ENCODE measurements at regions not wholly inside any gene's neighbourhood (a gene's known extent, or its start where the extent isn't known, plus 50 kb on each side); places are given as distances from the start of the nearest gene placed in this dataset.

- no peak for DNase-seq (ENCODE audit: low spot score)
- in situ Hi-C loops (cut with HindIII; ENCODE audit: low sequenced_read_pairs) = no loop called here
Observed at GRCh38 chr2:2805263-2805662, 474.2 kb upstream of the MYT1L start.

- no peak for DNase-seq (ENCODE audit: low spot score)
- in situ Hi-C loops (cut with HindIII; ENCODE audit: low sequenced_read_pairs) = no loop called here
Observed at GRCh38 chr2:2804528-2804927, 473.5 kb upstream of the MYT1L start.

- DNase-seq (ENCODE audit: low spot score) = no peak
- in situ Hi-C loops (cut with HindIII; ENCODE audit: low sequenced_read_pairs) = no loop called here
Observed at GRCh38 chr2:2801458-2801857, 470.4 kb upstream of the MYT1L start.

- no peak for DNase-seq (ENCODE audit: low spot score)
- in situ Hi-C loops (cut with HindIII; ENCODE audit: low sequenced_read_pairs) = no loop called here
Observed at GRCh38 chr2:2800697-2801096, 469.6 kb upstream of the MYT1L start.

- in situ Hi-C loops (cut with HindIII; ENCODE audit: low sequenced_read_pairs) = no loop called here
- no peak for DNase-seq (ENCODE audit: low spot score)
Observed at GRCh38 chr2:2800001-2800400, 468.9 kb upstream of the MYT1L start.

GRCh38 chr2:2799151-2799697, 468.1 kb upstream of the MYT1L start:
- in situ Hi-C loops (cut with HindIII; ENCODE audit: low sequenced_read_pairs) = no loop called here

GRCh38 chr2:2798337-2798736, 467.3 kb upstream of the MYT1L start:
- no peak for DNase-seq (ENCODE audit: low spot score)
- in situ Hi-C loops (cut with HindIII; ENCODE audit: low sequenced_read_pairs) = no loop called here

More at GRCh38 chr2:2799151-2799697, 468.1 kb upstream of the MYT1L start:
- no peak for DNase-seq (ENCODE audit: low spot score)

- in situ Hi-C loops (cut with HindIII; ENCODE audit: low sequenced_read_pairs) = no loop called here
Observed at GRCh38 chr2:2797797-2798196, 466.7 kb upstream of the MYT1L start.

GRCh38 chr2:2796207-2796606, 465.1 kb upstream of the MYT1L start:
- in situ Hi-C loops (cut with HindIII; ENCODE audit: low sequenced_read_pairs) = no loop called here
- DNase-seq (ENCODE audit: low spot score) = no peak

More at GRCh38 chr2:2797797-2798196, 466.7 kb upstream of the MYT1L start:
- DNase-seq (ENCODE audit: low spot score) = no peak

GRCh38 chr2:2795438-2796091, 464.5 kb upstream of the MYT1L start:
- no peak for DNase-seq (ENCODE audit: low spot score)
- in situ Hi-C loops (cut with HindIII; ENCODE audit: low sequenced_read_pairs) = no loop called here

GRCh38 chr2:2793925-2794560, 463.0 kb upstream of the MYT1L start:
- no peak for DNase-seq (ENCODE audit: low spot score)
- in situ Hi-C loops (cut with HindIII; ENCODE audit: low sequenced_read_pairs) = no loop called here

GRCh38 chr2:2793514-2793913, 462.4 kb upstream of the MYT1L start:
- in situ Hi-C loops (cut with HindIII; ENCODE audit: low sequenced_read_pairs) = no loop called here
- no peak for DNase-seq (ENCODE audit: low spot score)

- in situ Hi-C loops (cut with HindIII; ENCODE audit: low sequenced_read_pairs) = no loop called here
- no peak for DNase-seq (ENCODE audit: low spot score)
Observed at GRCh38 chr2:2791606-2792005, 460.5 kb upstream of the MYT1L start.

GRCh38 chr2:2791031-2791430, 460.0 kb upstream of the MYT1L start:
- DNase-seq (ENCODE audit: low spot score) = no peak
- in situ Hi-C loops (cut with HindIII; ENCODE audit: low sequenced_read_pairs) = no loop called here

- no peak for DNase-seq (ENCODE audit: low spot score)
- in situ Hi-C loops (cut with HindIII; ENCODE audit: low sequenced_read_pairs) = no loop called here
Observed at GRCh38 chr2:2788076-2788475, 457.0 kb upstream of the MYT1L start.

- in situ Hi-C loops (cut with HindIII; ENCODE audit: low sequenced_read_pairs) = no loop called here
- peak; percentile 18 for DNase-seq (ENCODE audit: low spot score)
Observed at GRCh38 chr2:2787301-2787907, 456.3 kb upstream of the MYT1L start.

GRCh38 chr2:2782007-2782406, 450.9 kb upstream of the MYT1L start:
- no peak for DNase-seq (ENCODE audit: low spot score)
- in situ Hi-C loops (cut with HindIII; ENCODE audit: low sequenced_read_pairs) = no loop called here

- in situ Hi-C loops (cut with HindIII; ENCODE audit: low sequenced_read_pairs) = no loop called here
- no peak for DNase-seq (ENCODE audit: low spot score)
Observed at GRCh38 chr2:2779727-2780126, 448.7 kb upstream of the MYT1L start.

GRCh38 chr2:2777876-2778275, 446.8 kb upstream of the MYT1L start:
- in situ Hi-C loops (cut with HindIII; ENCODE audit: low sequenced_read_pairs) = no loop called here
- no peak for DNase-seq (ENCODE audit: low spot score)

- peak; percentile 82 for DNase-seq (ENCODE audit: low spot score)
- in situ Hi-C loops (cut with HindIII; ENCODE audit: low sequenced_read_pairs) = no loop called here
Observed at GRCh38 chr2:2777213-2777612, 446.1 kb upstream of the MYT1L start.
